SK-N-DZ (cell line): ENCODE measurements at regions not wholly inside any gene's neighbourhood (a gene's known extent, or its start where the extent isn't known, plus 50 kb on each side); places are given as distances from the start of the nearest gene placed in this dataset.
"Not testable (repeated sequence)": the region's sequence is repeated elsewhere in the genome, so short reads cannot be mapped to it uniquely, and the experiment has no call there.

Experiments
- DNase-seq: peaks from one replicate; pipeline ENCODE4 v3.0.0-alpha.2; 2015; ENCODE audit warnings: low spot score

DNA sequence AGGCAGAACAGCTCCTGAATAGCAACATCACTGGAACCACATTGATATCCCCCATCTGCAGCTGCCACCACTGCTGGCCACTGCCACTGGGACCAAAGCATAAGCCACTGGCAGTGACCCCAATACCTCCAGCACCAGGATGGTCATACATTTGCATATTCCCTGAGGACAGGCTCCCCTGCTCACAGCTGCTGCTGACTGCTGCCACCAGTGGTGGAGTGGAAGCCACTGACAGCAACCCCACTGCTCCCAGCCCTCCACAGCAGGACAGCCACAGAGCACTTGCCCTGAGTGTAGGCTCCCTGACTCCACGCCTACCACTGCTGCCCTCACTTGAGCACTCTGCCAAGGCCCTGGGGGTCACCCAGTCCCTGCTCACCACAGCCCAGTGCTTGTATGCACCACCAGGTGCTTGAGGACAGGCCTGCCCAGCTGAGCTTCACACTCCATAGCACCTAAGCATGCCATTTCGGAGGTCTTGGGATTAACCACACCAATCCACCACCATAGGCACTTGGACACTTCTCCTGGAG lies 327.4 kb upstream of the RPS23 start:
- peak; percentile 4 for DNase-seq

- DNase-seq, result no peak
Observed at GRCh38 chr5:82603033-82603987, 325.2 kb upstream of the RPS23 start.

DNA sequence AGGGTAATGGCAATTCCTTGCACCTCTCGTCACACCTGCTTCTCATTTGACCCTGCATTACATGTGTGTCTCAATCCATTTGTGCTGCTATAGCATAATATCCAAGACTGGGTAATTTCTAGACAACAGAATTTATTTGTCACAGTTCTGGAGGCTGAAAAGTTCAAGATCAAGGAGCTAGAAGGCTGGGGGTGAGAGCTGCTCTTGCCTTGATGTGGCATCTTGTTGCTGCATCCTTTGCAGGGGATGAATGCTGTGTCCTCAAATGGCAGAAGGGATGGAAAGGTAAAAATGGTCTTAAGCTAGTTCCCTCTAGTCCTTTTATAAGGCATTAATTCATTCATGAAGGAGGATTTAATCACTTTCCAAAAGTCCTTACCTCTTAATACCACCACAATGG lies 323.7 kb upstream of the RPS23 start:
- no peak for DNase-seq

DNA sequence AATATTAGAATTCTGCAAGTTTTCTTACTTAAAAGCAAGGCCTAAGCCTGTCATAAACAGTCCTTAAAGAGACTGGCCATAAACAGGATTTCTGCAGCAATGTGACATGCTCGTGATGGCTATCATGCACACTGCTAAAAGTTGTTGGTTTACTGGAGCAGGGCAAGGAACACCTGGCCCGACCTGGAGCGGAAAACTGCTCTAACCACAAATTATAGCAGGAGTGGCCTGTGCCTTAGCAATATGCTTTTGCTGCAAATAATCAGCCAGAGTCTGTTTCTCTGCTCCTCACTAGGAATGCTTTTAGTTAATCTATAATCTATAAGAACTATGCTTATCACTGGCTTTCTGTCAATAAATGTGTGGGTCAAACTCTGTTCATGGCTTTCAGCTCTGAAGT lies 322.9 kb upstream of the RPS23 start:
- no peak for DNase-seq

GRCh38 chr5:82599692-82600091 lies 321.5 kb upstream of the RPS23 start:
- DNase-seq, result no peak

- no peak for DNase-seq
Observed at GRCh38 chr5:82599030-82599429, 320.9 kb upstream of the RPS23 start.

DNA sequence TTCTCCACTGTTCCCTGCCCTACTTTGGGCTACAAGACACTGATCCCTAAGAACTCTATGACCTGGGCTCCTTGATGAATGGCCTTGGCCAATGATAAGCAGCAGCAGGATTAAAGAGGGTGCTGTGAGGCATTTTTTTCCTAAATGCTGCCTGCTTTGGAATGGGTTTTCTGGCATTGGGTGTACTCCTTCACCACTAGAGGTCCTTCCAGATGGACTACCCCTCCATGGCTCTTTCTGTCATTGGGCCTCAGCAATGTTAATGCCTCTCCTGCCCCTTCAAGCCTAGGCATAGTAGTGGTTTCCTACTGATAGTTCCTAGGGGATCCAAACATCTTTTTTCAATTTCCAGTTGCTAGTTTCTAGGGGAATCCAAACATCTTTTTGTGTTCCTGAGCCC lies 319.3 kb upstream of the RPS23 start:
- DNase-seq, result no peak

GRCh38 chr5:82596451-82596850 lies 318.3 kb upstream of the RPS23 start:
- no peak for DNase-seq

DNA sequence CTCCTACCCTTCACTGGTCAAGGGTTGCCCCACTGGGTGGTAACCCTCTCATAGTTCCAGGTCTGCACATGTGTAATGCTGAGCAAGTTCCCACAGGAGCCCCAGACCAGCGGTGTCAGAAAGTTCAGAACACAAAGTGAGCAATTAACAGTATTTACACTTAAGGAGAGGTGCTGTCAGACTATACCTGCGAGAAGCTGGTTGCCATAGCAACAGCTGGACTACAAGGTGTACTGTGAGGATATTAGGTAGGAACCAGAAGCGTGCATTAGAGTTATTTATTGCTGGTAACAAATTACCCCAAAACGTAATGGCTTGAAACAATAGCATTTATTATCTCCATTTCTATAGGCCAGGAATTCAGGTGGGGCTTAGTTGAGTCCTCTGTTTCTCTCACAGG lies 317.0 kb upstream of the RPS23 start:
- DNase-seq, result no peak

DNA sequence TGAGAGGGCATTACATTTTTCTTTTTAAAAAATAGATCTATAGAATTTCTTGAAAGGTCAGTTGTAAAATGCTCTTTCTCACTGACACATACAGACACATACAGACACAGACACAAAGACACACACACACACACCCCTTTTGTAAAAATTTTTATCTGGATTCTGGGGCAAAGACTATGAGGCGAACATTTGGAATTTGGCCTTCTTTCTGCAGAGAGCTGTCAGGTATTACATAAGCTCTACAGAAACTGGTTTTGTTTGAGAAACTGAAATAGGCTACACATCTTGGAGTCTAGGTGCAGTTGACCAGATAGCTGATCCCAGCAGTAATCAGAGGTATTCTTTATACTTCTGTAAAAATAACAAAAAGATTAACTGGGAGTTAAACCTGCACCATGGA lies 315.9 kb upstream of the RPS23 start:
- no peak for DNase-seq

DNA sequence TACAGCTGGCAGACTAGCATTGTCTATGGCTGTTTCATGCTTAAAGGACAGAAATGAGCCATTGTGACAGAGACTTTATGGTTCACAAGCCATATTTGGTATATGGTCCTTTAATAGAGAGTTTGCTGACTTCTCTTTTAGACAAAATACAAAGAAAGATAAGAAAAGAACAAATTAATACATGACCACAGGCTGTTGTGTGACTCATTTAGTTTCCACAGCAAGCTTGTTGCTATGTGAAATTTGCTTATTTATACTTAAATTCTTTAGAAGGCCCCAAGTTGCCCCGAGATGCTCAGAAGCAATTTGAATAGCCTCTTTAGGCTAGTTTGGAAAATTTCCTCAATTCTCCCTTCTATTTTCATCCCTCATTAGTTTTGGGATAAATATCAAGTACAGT lies 315.3 kb upstream of the RPS23 start:
- no peak for DNase-seq

DNA sequence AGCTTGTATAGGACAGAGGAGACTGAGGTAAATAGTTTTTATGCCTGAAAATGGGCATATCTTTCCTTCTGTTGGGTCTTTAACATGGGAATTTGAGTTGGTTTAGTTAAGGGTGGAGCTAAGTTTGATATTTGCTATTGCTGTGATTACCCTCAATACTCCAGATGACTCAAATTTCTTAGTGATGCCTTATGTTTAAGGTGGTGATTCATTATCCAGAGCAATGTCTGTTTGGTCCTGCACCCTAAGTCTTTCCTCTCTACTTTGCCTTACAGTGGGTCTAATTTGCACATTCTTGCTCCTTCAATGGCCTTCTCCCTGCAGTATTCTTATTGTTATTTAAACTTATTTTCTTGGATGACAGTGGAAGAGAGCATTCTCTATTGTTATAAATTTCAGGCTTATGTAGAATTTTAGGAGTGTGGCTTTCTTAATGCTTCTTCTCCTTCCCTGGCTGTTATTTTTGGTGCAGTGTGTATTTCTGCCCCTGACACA lies 312.9 kb upstream of the RPS23 start:
- no peak for DNase-seq

DNA sequence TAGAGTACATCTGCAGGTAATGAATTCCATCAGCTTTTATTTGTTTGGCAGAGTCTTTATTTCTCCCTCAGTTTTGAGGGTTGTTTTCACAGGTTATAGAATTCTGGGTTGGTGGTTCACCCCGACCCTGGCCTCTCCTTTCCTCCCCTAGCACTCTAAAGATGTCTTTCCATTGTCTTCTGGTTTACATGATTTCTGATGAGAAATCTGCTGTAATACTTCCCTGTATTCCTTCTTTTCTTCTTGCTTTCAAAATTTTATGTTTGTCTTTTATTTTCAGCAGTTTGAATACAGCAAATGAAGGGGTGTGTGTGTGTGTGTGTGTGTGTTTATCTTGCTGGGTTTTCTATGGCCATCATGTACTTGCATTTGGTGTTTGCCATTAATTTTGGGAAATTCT lies 312.0 kb upstream of the RPS23 start:
- no peak for DNase-seq

DNA sequence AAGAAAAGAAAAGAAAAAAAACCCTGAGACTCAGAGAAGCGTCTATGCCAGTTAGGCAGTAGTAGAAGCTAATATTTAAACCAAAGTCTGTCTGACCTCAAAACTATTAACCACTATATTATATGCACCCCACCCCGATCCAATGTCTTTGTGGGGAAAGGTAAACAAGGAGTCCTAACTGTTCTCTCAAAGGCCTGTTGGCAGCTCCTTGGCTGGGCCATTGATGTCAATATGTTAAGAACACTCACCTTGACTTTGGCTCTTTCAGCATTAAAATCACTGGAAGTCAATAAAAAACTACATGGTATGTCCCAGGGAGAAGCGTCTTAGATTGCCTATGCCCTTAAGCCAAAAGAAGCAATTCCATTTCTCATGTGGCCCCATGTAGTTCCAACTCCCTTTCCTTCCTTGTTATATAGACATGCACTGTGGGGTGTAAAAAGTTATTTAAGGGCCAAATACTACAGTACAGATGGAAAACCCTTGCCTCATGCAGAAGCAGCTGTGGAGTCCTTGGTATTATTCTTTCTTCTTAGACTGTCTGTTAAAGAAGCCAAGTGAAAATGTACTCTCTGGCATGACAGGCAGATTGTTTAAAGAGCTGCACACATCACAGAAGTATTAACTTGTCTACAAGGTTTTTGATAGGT lies 308.6 kb upstream of the RPS23 start:
- DNase-seq, result no peak

- no peak for DNase-seq
Observed at GRCh38 chr5:82586181-82586580, 308.0 kb upstream of the RPS23 start.

DNA sequence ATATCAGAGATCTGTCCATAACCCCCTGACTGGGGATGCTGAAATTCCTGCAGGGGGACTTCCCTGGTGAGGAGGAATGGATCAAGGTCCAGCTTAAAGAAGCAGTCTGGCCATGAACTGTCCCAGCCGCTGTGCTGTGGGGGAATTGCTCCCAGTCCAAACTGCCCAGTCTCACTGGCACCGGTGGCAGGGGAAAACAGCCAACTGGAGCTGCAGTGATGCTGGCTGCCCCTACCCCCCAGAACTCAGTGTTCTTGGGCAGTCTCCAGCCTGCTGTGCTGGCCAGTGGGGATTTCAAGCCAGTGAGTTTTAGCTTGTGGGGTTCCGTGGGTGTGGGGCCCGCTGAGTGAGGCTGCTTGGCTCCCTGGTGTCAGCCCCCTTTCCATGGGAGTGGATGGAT lies 306.5 kb upstream of the RPS23 start:
- no peak for DNase-seq

GRCh38 chr5:82583331-82583730 lies 305.2 kb upstream of the RPS23 start:
- DNase-seq, result not testable (repeated sequence)

GRCh38 chr5:82564963-82565362 lies 286.8 kb upstream of the RPS23 start:
- no peak for DNase-seq

DNA sequence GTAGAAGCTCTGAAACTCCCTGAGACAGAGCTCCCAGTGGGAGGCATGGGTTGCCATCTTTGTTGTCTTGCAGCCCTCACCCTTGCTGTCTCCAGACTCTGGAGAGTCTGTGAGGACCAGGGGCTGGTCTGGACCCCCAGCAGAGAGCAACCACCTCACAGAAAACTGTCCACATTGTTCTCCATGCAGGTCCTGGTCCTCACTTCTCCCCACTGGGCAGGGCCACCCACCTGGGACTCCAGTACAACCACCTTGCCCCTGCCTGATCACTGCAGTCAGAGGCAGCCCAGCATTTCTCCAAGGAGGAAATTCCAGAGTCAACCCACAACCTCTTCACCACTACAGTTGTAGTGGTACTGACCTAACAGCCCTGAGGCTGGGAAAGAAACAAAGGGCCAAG lies 285.6 kb upstream of the RPS23 start:
- DNase-seq, result no peak

GRCh38 chr5:82562696-82563240 lies 284.6 kb upstream of the RPS23 start:
- no peak for DNase-seq

DNA sequence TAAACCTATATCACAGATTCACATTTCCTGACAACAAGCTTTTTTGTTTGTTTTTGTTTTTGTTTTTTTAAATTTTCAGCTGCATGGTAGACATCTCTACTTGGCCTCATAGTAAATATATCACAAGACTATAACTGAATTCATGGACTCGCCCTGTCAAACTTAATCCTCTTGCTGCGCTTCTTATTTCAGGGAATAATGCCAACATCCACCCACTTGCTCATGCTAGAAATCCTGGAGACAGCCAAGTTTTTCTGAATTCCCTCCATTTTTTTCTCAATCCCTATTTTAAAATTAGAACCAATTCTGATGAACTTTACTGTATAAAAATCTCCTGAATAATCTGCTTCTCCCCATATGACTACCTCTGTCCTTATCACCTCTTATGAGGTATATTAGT lies 283.6 kb upstream of the RPS23 start:
- no peak for DNase-seq

GRCh38 chr5:82560969-82561368 lies 282.8 kb upstream of the RPS23 start:
- DNase-seq, result no peak
